Activated CD4-positive, alpha-beta T cell treated with anti-CD3 and anti-CD28 coated beads for 36 hours (primary cell): ENCODE measurements at regions not wholly inside any gene's neighbourhood (a gene's known extent, or its start where the extent isn't known, plus 50 kb on each side); places are given as distances from the start of the nearest gene placed in this dataset.
"Not testable (repeated sequence)": the region's sequence is repeated elsewhere in the genome, so short reads cannot be mapped to it uniquely, and the experiment has no call there.

Experiments used
- ATAC-seq: fragments of 200-7000 bp; cut with Tn5 transposase; one replicate; pipeline ENCODE4 v1.10.0; 2021; ENCODE audit warnings: mild to moderate bottlenecking, moderate library complexity
- CTCF ChIA-PET: fragments of 350-600 bp; sonication (Branson Sonifier 250); formaldehyde crosslinking; loops from one replicate; lab custom pipeline; 2021; ENCODE audit warnings: antibody characterized with exemption; lab: Charles Lee
- POLR2A ChIA-PET: fragments of 350-600 bp; sonication (Branson Sonifier 250); formaldehyde crosslinking; loops from one replicate; lab custom pipeline; 2021; ENCODE audit warnings: antibody characterized with exemption, inconsistent platforms; lab: Charles Lee
- DNase-seq: peaks from one replicate; pipeline ENCODE4 v3.0.0-alpha.2; 2020
- H3K27ac Mint-ChIP-seq: one replicate; pipeline ENCODE4 v1.8.0; 2021; ENCODE audit warnings: mixed read lengths
- H3K27me3 Mint-ChIP-seq: one replicate; pipeline ENCODE4 v1.8.0; 2021; ENCODE audit warnings: mixed read lengths
- H3K36me3 Mint-ChIP-seq: one replicate; pipeline ENCODE4 v1.8.0; 2021; ENCODE audit warnings: low read depth, mixed read lengths
- H3K4me1 Mint-ChIP-seq: one replicate; pipeline ENCODE4 v1.8.0; 2021; ENCODE audit warnings: mixed read lengths
- H3K4me3 Mint-ChIP-seq: one replicate; pipeline ENCODE4 v1.8.0; 2021; ENCODE audit warnings: mild to moderate bottlenecking, moderate library complexity, mixed read lengths
- H3K9me3 Mint-ChIP-seq: one replicate; pipeline ENCODE4 v1.8.0; 2021; ENCODE audit warnings: low read depth, mixed read lengths
- intact Hi-C, 2 experiments: fragments of 100-400 bp; cut with DNase I in 1 of 2; cut with micrococcal nuclease in 1 of 2; formaldehyde crosslinking; loops; one replicate each; pipeline versions ENCODE4 v1.14.2 to v1.15.1; 2022 to 2024; cut with DNase I, micrococcal nuclease

DNA sequence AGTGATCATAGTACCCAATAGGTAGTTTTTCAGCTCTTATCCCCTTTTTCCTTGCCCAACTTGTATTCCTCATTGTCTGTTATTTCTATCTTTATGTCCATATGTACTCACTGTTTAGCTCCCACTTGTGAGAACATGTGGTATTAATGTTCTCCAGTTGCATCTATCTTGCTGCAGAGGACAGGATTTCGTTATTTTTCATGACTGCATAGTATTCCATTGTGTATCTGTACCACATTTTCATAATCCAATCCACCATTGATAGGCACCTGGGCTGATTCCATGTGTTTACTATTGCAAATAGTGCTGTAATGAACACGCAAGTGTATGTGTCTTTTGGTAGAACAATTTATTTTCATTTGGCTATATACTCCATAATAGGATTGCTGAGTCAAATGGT lies 819.5 kb upstream of the ADGRB3 start:
- DNase-seq = no peak
- no peaks in the 10 kb centered on the region for H3K4me1 Mint-ChIP-seq
- CTCF ChIA-PET = no interaction called here
- H3K9me3 Mint-ChIP-seq = peaks cover 25% of the 10 kb centered on the region
- intact Hi-C loops = no loop called here
- no peak overlapping the region for H3K4me3 Mint-ChIP-seq
- ATAC-seq = no peak
- H3K36me3 Mint-ChIP-seq = no peaks in the 10 kb centered on the region
- H3K27me3 Mint-ChIP-seq = no peaks in the 10 kb centered on the region
- no peak overlapping the region for H3K27ac Mint-ChIP-seq
- POLR2A ChIA-PET = no interaction called here

DNA sequence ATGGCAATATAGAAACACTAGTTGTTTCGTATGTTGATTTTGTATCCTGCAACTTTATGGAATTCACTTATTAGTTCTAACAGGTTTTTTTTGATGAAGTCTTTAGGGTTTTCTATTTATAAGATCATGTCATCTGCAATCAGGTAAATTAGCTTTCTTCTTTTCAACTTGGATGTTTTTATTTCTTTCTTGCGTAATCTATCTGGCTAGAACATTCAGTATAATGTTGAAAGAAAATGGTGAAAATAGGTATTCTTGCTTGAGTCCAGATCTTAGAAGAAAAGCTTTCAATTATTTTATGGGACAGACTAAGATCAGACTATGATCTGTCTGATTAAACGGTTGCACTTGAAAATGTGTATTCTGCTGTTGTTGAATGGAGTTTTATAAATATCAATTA lies 820.8 kb upstream of the ADGRB3 start:
- no peak for DNase-seq
- no peaks in the 10 kb centered on the region for H3K27me3 Mint-ChIP-seq
- no peak for ATAC-seq
- H3K4me3 Mint-ChIP-seq = no peak overlapping the region
- intact Hi-C loops = no loop called here
- H3K9me3 Mint-ChIP-seq = peaks cover 22% of the 10 kb centered on the region
- H3K4me1 Mint-ChIP-seq = no peaks in the 10 kb centered on the region
- ChIA-PET POLR2A (no interaction called here), CTCF (no interaction called here)
- H3K27ac Mint-ChIP-seq = no peak overlapping the region
- no peaks in the 10 kb centered on the region for H3K36me3 Mint-ChIP-seq

DNA sequence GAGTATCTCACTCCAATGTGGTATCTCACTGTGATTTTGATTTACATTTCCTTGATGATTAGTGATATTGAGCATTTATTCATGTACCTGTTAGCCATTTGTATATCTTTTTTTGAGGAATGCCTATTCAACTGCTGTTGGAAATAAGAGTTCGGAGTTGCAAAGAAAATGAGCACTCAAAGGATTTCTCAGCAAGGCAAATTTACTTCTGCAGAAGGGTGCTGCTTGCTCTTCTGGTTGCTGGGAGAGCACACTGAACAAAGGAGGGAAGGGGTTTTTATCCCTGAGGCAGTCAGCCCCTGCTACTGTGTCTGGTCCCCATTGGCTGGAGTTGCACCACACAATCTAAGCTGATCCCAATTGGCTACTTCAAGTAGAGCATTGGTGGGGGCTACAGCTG lies 822.4 kb upstream of the ADGRB3 start:
- Mint-ChIP-seq H3K9me3 (peaks cover 24% of the 10 kb centered on the region), H3K27ac (no peak overlapping the region), H3K4me3 (no peak overlapping the region), H3K36me3 (no peaks in the 10 kb centered on the region), H3K27me3 (no peaks in the 10 kb centered on the region), H3K4me1 (no peaks in the 10 kb centered on the region)
- DNase-seq (no peak), ATAC-seq (no peak)
- intact Hi-C loops = no loop called here
- POLR2A ChIA-PET = no interaction called here
- CTCF ChIA-PET = no interaction called here

DNA sequence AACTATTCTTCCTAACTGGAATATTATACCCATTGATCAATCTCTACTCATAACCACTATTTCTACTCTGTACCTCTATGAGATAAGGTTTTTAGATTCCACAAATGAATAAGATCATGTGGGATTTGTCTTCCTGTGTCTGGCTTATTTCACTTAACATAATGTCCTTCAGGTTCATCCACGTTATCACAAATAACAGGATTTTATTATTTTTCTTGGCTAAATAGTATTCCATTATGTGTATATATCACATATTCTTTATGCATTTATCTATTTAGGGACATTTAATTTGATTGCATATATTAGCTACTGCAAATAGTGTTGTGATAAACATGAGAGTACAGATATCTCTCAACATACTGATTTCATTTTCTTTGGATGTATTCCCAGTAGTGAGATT lies 823.0 kb upstream of the ADGRB3 start:
- Mint-ChIP-seq H3K36me3 (no peaks in the 10 kb centered on the region), H3K27ac (no peak overlapping the region), H3K27me3 (no peaks in the 10 kb centered on the region), H3K4me1 (no peaks in the 10 kb centered on the region), H3K9me3 (peaks cover 27% of the 10 kb centered on the region), H3K4me3 (no peak overlapping the region)
- CTCF ChIA-PET = no interaction called here
- no peak for DNase-seq
- intact Hi-C loops = no loop called here
- POLR2A ChIA-PET = no interaction called here
- ATAC-seq = no peak

GRCh38 chr6:67811239-67812037 lies 823.6 kb upstream of the ADGRB3 start:
- H3K9me3 Mint-ChIP-seq = peaks cover 30% of the 10 kb centered on the region
- ChIA-PET POLR2A (no interaction called here), CTCF (no interaction called here)
- ATAC-seq = no peak
- no peaks in the 10 kb centered on the region for H3K27me3 Mint-ChIP-seq
- no peak overlapping the region for H3K27ac Mint-ChIP-seq
- no peaks in the 10 kb centered on the region for H3K36me3 Mint-ChIP-seq
- no peak for DNase-seq
- H3K4me1 Mint-ChIP-seq = no peaks in the 10 kb centered on the region
- no peak overlapping the region for H3K4me3 Mint-ChIP-seq
- intact Hi-C loops = no loop called here

GRCh38 chr6:67804808-67805207 lies 830.3 kb upstream of the ADGRB3 start:
- H3K27me3 Mint-ChIP-seq, CTCF ChIA-PET, H3K36me3 Mint-ChIP-seq, ATAC-seq, H3K4me1 Mint-ChIP-seq, H3K4me3 Mint-ChIP-seq, POLR2A ChIA-PET, DNase-seq, intact Hi-C loops: not testable (repeated sequence)
- Mint-ChIP-seq H3K9me3 (peaks cover 29% of the 10 kb centered on the region), H3K27ac (peak overlapping the region; percentile 47)

- no peaks in the 10 kb centered on the region for H3K4me1 Mint-ChIP-seq
- intact Hi-C loops = no loop called here
- ChIA-PET POLR2A (no interaction called here), CTCF (no interaction called here)
- no peak overlapping the region for H3K27ac Mint-ChIP-seq
- no peaks in the 10 kb centered on the region for H3K27me3 Mint-ChIP-seq
- no peak overlapping the region for H3K4me3 Mint-ChIP-seq
- no peak for ATAC-seq
- no peak for DNase-seq
- no peaks in the 10 kb centered on the region for H3K36me3 Mint-ChIP-seq
- H3K9me3 Mint-ChIP-seq = peaks cover 38% of the 10 kb centered on the region
These were observed 832.3 kb upstream of the ADGRB3 start for GRCh38 chr6:67802771-67803170.

GRCh38 chr6:67792996-67793395 lies 842.1 kb upstream of the ADGRB3 start:
- ATAC-seq (no peak), DNase-seq (no peak)
- H3K27me3 Mint-ChIP-seq = no peaks in the 10 kb centered on the region
- H3K9me3 Mint-ChIP-seq = peaks cover 2% of the 10 kb centered on the region
- no peak overlapping the region for H3K27ac Mint-ChIP-seq
- ChIA-PET POLR2A (no interaction called here), CTCF (no interaction called here)
- H3K36me3 Mint-ChIP-seq = no peaks in the 10 kb centered on the region
- no peak overlapping the region for H3K4me3 Mint-ChIP-seq
- intact Hi-C loops = no loop called here
- no peaks in the 10 kb centered on the region for H3K4me1 Mint-ChIP-seq

DNA sequence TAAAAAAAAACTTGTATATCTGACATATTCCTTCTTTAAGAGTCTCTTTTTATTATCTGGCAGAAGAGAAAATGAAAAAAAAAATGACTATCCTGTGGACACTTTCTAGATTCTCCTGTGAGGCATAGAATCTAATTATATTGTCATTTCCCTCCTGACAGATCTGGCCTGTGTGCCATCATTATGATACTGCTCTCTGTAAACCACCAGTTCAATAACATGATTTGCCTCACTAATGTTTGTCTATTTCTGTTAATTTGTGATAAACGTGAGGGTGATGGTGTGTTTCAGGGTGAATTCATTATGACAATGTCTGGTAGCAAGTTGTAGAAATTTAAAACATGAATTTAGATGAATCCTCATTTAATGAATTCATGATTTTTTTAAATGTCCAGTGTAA lies 844.5 kb upstream of the ADGRB3 start:
- intact Hi-C loops = no loop called here
- POLR2A ChIA-PET = no interaction called here
- Mint-ChIP-seq H3K4me3 (no peak overlapping the region), H3K27me3 (no peaks in the 10 kb centered on the region), H3K4me1 (no peaks in the 10 kb centered on the region), H3K9me3 (no peaks in the 10 kb centered on the region), H3K36me3 (no peaks in the 10 kb centered on the region), H3K27ac (no peak overlapping the region)
- ATAC-seq (no peak), DNase-seq (no peak)
- CTCF ChIA-PET = no interaction called here

DNA sequence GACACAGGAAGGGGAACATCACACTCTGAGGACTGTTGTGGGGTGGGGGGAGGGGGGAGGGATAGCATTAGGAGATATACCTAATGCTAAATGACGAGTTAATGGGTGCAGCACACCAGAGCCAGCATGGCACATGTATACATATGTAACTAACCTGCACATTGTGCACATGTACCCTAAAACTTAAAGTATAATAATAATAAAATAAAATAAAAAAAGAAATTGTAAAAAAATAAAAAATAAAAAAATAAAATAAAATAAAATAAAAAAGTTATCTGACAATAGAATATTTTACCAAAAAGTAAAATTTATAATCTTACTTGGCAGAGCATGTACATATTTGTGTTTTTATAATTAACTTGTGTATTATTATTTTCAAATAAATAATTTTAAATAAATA lies 848.0 kb upstream of the ADGRB3 start:
- CTCF ChIA-PET, H3K9me3 Mint-ChIP-seq, POLR2A ChIA-PET, ATAC-seq, H3K36me3 Mint-ChIP-seq, DNase-seq, H3K27me3 Mint-ChIP-seq, H3K27ac Mint-ChIP-seq, intact Hi-C loops, H3K4me3 Mint-ChIP-seq, H3K4me1 Mint-ChIP-seq: not testable (repeated sequence)

DNA sequence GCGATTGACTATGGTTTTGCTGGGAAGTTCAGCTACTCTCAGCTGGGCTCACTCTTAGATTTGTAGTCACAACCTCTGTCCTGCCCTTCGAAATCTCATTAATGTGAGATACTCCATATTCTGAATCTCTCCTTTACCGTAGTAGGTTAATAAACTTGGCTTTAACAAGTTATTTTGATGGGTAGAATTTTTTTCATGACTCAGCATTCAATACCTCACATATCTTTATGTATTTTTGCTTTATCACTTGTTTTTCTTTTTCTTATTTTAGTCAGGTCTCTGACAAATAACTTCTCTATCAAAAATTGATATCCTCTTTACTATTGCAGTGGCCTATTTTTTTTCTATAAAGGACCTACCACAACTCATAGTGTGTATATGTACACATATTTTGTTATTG lies 855.2 kb upstream of the ADGRB3 start:
- no peak for ATAC-seq
- ChIA-PET CTCF (no interaction called here), POLR2A (no interaction called here)
- intact Hi-C loops = no loop called here
- DNase-seq = no peak
- Mint-ChIP-seq H3K36me3 (no peaks in the 10 kb centered on the region), H3K27me3 (no peaks in the 10 kb centered on the region), H3K27ac (no peak overlapping the region), H3K9me3 (peaks cover 4% of the 10 kb centered on the region), H3K4me3 (no peak overlapping the region), H3K4me1 (no peaks in the 10 kb centered on the region)

GRCh38 chr6:67775333-67775732 lies 859.7 kb upstream of the ADGRB3 start:
- POLR2A ChIA-PET = no interaction called here
- ATAC-seq = no peak
- Mint-ChIP-seq H3K4me3 (no peak overlapping the region), H3K27ac (no peak overlapping the region), H3K36me3 (no peaks in the 10 kb centered on the region), H3K9me3 (peaks cover 3% of the 10 kb centered on the region), H3K27me3 (no peaks in the 10 kb centered on the region), H3K4me1 (no peaks in the 10 kb centered on the region)
- intact Hi-C loops = no loop called here
- DNase-seq = no peak
- CTCF ChIA-PET = no interaction called here
